ENCODE measurements at regions not wholly inside any gene's neighbourhood (a gene's known extent, or its start where the extent isn't known, plus 50 kb on each side); places are given as distances from the start of the nearest gene placed in this dataset.

DNA sequence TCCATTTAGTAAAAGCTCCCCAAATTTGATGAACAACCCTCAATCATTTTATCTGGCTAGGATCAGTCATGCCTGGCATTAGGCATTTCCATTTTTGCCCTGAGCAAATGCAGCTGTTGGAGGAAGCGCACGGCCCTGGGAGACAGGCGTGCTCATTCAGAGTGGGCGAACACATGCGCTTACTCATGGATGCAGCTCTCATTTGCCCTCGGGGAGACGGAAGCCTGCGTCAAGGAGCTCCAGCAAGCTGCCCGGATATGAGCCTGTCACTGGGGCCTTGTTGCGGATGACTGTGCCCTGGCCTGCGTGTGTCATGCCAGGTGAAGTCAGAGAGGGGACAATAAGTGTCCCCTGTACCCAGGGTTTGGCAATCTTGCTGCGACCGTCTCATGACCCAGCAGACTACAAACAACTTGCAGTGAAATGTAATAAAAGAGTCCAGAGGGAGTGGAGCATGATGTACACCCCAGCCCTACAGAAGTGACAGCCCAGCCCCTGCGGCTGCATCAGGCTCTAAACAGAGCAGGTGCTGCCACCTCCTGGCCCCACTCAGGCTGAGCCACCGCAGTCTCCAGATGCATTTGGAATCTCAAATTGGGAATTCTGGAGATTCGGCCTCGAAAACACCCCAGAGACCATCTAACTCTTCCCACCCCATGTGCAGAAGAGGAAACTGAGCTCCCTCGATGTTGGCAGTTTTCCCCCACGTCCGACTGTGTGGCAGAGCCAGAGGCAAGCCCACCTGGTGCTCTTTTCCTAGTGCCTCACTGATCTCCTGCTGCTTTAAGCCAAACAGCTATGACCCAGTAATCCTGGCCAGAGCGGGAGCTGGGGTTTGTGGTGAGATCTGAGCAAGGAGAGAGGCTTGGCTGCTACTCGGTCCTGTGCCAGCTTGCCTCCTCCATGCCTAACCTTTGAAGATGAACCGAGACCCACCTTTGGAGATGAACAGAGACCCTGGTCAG lies 105.0 kb upstream of the ALK start:
- TF ChIP-seq POLR2A (IDR thresholded peaks at IDR 0.05; ENCODE audit: low read depth, low read length) (no peak), FOS (IDR thresholded peaks at IDR 0.05; ENCODE audit: borderline replicate concordance, insufficient read depth, low read length) (no peak), JUN (IDR thresholded peaks at IDR 0.05; ENCODE audit: borderline replicate concordance, insufficient read depth, insufficient read length, low read depth) (no peak)
- TF ChIP-seq, protein P1, sequence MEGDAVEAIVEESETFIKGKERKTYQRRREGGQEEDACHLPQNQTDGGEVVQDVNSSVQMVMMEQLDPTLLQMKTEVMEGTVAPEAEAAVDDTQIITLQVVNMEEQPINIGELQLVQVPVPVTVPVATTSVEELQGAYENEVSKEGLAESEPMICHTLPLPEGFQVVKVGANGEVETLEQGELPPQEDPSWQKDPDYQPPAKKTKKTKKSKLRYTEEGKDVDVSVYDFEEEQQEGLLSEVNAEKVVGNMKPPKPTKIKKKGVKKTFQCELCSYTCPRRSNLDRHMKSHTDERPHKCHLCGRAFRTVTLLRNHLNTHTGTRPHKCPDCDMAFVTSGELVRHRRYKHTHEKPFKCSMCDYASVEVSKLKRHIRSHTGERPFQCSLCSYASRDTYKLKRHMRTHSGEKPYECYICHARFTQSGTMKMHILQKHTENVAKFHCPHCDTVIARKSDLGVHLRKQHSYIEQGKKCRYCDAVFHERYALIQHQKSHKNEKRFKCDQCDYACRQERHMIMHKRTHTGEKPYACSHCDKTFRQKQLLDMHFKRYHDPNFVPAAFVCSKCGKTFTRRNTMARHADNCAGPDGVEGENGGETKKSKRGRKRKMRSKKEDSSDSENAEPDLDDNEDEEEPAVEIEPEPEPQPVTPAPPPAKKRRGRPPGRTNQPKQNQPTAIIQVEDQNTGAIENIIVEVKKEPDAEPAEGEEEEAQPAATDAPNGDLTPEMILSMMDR (IDR thresholded peaks at IDR 0.05; ENCODE audit: extremely low read depth in 1 of 2, insufficient read depth in 1 of 2, low read depth in 1 of 2, low read length in 2 of 2): peak in 1 of 2 donors; percentile 16
- H3K9ac ChIP-seq (replicated peaks; ENCODE audit: extremely low read depth, insufficient read depth, low read length): no peak overlapping the region
- ChIA-PET CTCF (no interaction called here), POLR2A (no interaction called here)
- no TSS peak for BruUV-seq (replicated peaks)
- no peaks in the 10 kb centered on the region for H3K9me1 ChIP-seq (replicated peaks; ENCODE audit: control insufficient read depth, extremely low read depth, insufficient read depth, low read length)
- DNase-seq (ENCODE audit: low read depth, low spot score) (no peak), FAIRE-seq (no peak)
- intact Hi-C loops (cut with micrococcal nuclease) (no loop called here), dilution Hi-C loops (cut with MboI; ENCODE audit: extremely low pct_ligation_motif_present, low sequenced_read_pairs) (no loop called here)
- H3K79me2 ChIP-seq (ENCODE audit: control insufficient read depth, insufficient read depth, low read length): no peaks in the 10 kb centered on the region
- no peaks in the 10 kb centered on the region for H3K9me3 ChIP-seq (replicated peaks; ENCODE audit: control insufficient read depth, insufficient read depth, low read length)
- no peaks in the 10 kb centered on the region for H3K4me1 ChIP-seq (ENCODE audit: control insufficient read depth, extremely low read depth, insufficient read depth, low read length)
- H3K27me3 ChIP-seq (ENCODE audit: control insufficient read depth in 2 of 2, insufficient read depth in 2 of 2, low read length in 2 of 2): no peaks in the 10 kb centered on the region
- H3K27ac ChIP-seq (ENCODE audit: insufficient read depth, low read depth, low read length): no peak overlapping the region
- no peaks in the 10 kb centered on the region for H3K36me3 ChIP-seq (ENCODE audit: control insufficient read depth in 2 of 2, extremely low read depth in 1 of 2, insufficient read depth in 2 of 2, low read length in 2 of 2)
- H3K4me3 ChIP-seq (replicated peaks in 1 of 3; ENCODE audit: insufficient read depth in 1 of 3, low read depth in 1 of 3, low read length in 3 of 3): no peak overlapping the region
- no peak overlapping the region for H2AFZ ChIP-seq (ENCODE audit: low read depth, low read length)
- H4K20me1 ChIP-seq (replicated peaks; ENCODE audit: control insufficient read depth, extremely low read depth, insufficient read depth, low read length): no peaks in the 10 kb centered on the region
- no peak overlapping the region for H3K4me2 ChIP-seq (ENCODE audit: insufficient read depth, low read length)

DNA sequence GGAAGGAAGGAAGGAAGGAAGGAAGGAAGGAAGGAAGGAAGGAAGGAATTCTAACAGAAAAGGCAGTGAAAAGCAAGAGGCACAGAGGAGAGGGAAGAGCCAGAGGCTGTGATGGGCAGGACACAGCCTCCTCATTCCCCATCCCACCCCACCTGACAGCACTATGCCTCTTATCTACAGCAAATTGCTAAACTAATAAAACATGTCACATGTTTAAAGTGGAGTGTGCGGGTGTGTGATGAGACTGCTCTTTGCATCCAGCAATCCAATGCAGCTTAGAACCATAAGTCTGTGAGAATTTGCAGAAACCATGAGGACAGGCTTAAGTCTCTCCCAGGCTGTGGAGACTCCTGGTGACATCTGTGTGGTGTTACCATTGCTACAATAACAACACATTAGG lies 108.4 kb upstream of the ALK start:
- Histone ChIP-seq H3K4me2 (ENCODE audit: insufficient read depth, low read length) (no peak overlapping the region), H3K9ac (replicated peaks; ENCODE audit: extremely low read depth, insufficient read depth, low read length) (no peak overlapping the region), H3K36me3 (ENCODE audit: control insufficient read depth in 2 of 2, extremely low read depth in 1 of 2, insufficient read depth in 2 of 2, low read length in 2 of 2) (no peaks in the 10 kb centered on the region), H3K79me2 (ENCODE audit: control insufficient read depth, insufficient read depth, low read length) (no peaks in the 10 kb centered on the region), H3K4me3 (replicated peaks in 1 of 3; ENCODE audit: insufficient read depth in 1 of 3, low read depth in 1 of 3, low read length in 3 of 3) (no peak overlapping the region), H3K9me1 (replicated peaks; ENCODE audit: control insufficient read depth, extremely low read depth, insufficient read depth, low read length) (no peaks in the 10 kb centered on the region), H3K4me1 (ENCODE audit: control insufficient read depth, extremely low read depth, insufficient read depth, low read length) (no peaks in the 10 kb centered on the region), H2AFZ (ENCODE audit: low read depth, low read length) (no peak overlapping the region), H3K27me3 (ENCODE audit: control insufficient read depth in 2 of 2, insufficient read depth in 2 of 2, low read length in 2 of 2) (no peaks in the 10 kb centered on the region), H3K27ac (ENCODE audit: insufficient read depth, low read depth, low read length) (no peak overlapping the region), H4K20me1 (replicated peaks; ENCODE audit: control insufficient read depth, extremely low read depth, insufficient read depth, low read length) (no peaks in the 10 kb centered on the region), H3K9me3 (replicated peaks; ENCODE audit: control insufficient read depth, insufficient read depth, low read length) (no peaks in the 10 kb centered on the region)
- no peak for TF ChIP-seq EZH2 (IDR thresholded peaks at IDR 0.05; ENCODE audit: borderline replicate concordance, low read depth, low read length, severe bottlenecking)
- TF ChIP-seq POLR2AphosphoS5 (IDR thresholded peaks at IDR 0.05; ENCODE audit: insufficient read depth, low read depth, low read length): no peak
- no peak for TF ChIP-seq POLR2A (IDR thresholded peaks at IDR 0.05; ENCODE audit: low read depth, low read length)
- TF ChIP-seq FOS (IDR thresholded peaks at IDR 0.05; ENCODE audit: borderline replicate concordance, insufficient read depth, low read length): no peak
- TF ChIP-seq, protein P2, sequence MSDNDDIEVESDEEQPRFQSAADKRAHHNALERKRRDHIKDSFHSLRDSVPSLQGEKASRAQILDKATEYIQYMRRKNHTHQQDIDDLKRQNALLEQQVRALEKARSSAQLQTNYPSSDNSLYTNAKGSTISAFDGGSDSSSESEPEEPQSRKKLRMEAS (IDR thresholded peaks at IDR 0.05; ENCODE audit: insufficient read depth, insufficient read length): no peak
- TF ChIP-seq, protein P1 (IDR thresholded peaks at IDR 0.05; ENCODE audit: extremely low read depth in 1 of 2, insufficient read depth in 1 of 2, low read depth in 1 of 2, low read length in 2 of 2): no peak
- no peak for TF ChIP-seq JUN (IDR thresholded peaks at IDR 0.05; ENCODE audit: borderline replicate concordance, insufficient read depth, insufficient read length, low read depth)
- no peak for TF ChIP-seq GATA2 (IDR thresholded peaks at IDR 0.05; ENCODE audit: insufficient read depth, insufficient read length, low read depth, low read length)
- no peak for TF ChIP-seq MYC (IDR thresholded peaks at IDR 0.05; ENCODE audit: low read depth, low read length)
- BruUV-seq (replicated peaks): no TSS peak
- intact Hi-C loops (cut with micrococcal nuclease) (no loop called here), dilution Hi-C loops (cut with MboI; ENCODE audit: extremely low pct_ligation_motif_present, low sequenced_read_pairs) (no loop called here)
- DNase-seq (ENCODE audit: low read depth, low spot score): no peak
- CTCF ChIA-PET: no interaction called here
- POLR2A ChIA-PET: no interaction called here
- no peak for FAIRE-seq

All from endothelial cell of umbilical vein (primary cell).